ENCODE measurements at regions not wholly inside any gene's neighbourhood (a gene's known extent, or its start where the extent isn't known, plus 50 kb on each side); places are given as distances from the start of the nearest gene placed in this dataset.

- no peak overlapping the region for H3K4me2 ChIP-seq (ENCODE audit: insufficient read depth, low read length)
- no peak overlapping the region for H2AFZ ChIP-seq (ENCODE audit: low read depth, low read length)
- POLR2A ChIA-PET = no interaction called here
- H3K9ac ChIP-seq (ENCODE audit: insufficient read depth in 1 of 2, low read depth in 2 of 2, low read length in 2 of 2) = no peak overlapping the region
- DNase-seq (ENCODE audit: extremely low read depth in 1 of 4, low spot score in 3 of 4) (no peak), FAIRE-seq (no peak), ATAC-seq (no peak)
- in situ Hi-C loops (cut with MboI) = no loop called here
- H3K27me3 ChIP-seq (ENCODE audit: control insufficient read depth in 2 of 2, insufficient read depth in 2 of 2, low read length in 2 of 2) = no peaks in the 10 kb centered on the region
- no peak overlapping the region for H3K27ac ChIP-seq (ENCODE audit: extremely low read depth, low read depth, low read length)
- no peaks in the 10 kb centered on the region for H3K9me1 ChIP-seq (ENCODE audit: control insufficient read depth, insufficient read depth, low read length)
- no peaks in the 10 kb centered on the region for H3K4me1 ChIP-seq (replicated peaks in 1 of 2; ENCODE audit: control insufficient read depth in 2 of 2, insufficient read depth in 2 of 2, low read length in 2 of 2)
- CTCF ChIA-PET (ENCODE audit: low intra/inter-chr PET ratio) = no interaction called here
- no peak overlapping the region for H3K4me3 ChIP-seq
- no peaks in the 10 kb centered on the region for H4K20me1 ChIP-seq (replicated peaks; ENCODE audit: control insufficient read depth, insufficient read depth, low read length)
- intact Hi-C loops (cut with micrococcal nuclease) = no loop called here
- H3K79me2 ChIP-seq (ENCODE audit: control insufficient read depth, insufficient read depth, low read length) = no peaks in the 10 kb centered on the region
- no TSS peak for BruUV-seq (replicated peaks)
- under 1% methylated on average over 13 of the region's 13 CpGs for WGBS (ENCODE audit: insufficient coverage, low coverage, missing lambda C conversion rate)
- H3K36me3 ChIP-seq (ENCODE audit: control insufficient read depth, insufficient read depth, low read length) = no peaks in the 10 kb centered on the region
- 0 out of 2 replicates have a peak, but pooled peaks cover 2% of the 10 kb centered on the region for H3K9me3 ChIP-seq (replicated peaks; ENCODE audit: control insufficient read depth, insufficient read depth, low read depth, low read length)
- TF ChIP-seq HNRNPLL (IDR thresholded peaks at IDR 0.05; ENCODE audit: low read depth, low read length, poor library complexity, severe bottlenecking) (no peak), RREB1 (CRISPR knock-in tag; IDR thresholded peaks at IDR 0.05) (no peak), ZNF592 (IDR thresholded peaks at IDR 0.05) (no peak), ZNF764 (CRISPR knock-in tag; IDR thresholded peaks at IDR 0.05; ENCODE audit: low read depth) (no peak), FOSL1 (tag; conservative IDR thresholded peaks at IDR 0.05) (no peak), FOXJ3 (CRISPR knock-in tag; IDR thresholded peaks at IDR 0.05) (no peak), RFX5 (IDR thresholded peaks at IDR 0.05; ENCODE audit: low read depth, low read length) (no peak), CBFB (CRISPR knock-in tag; IDR thresholded peaks at IDR 0.05) (no peak), FOXJ2 (tag; IDR thresholded peaks at IDR 0.05) (no peak), RNF2 (IDR thresholded peaks at IDR 0.05) (no peak), HEY1 (CRISPR knock-in tag; IDR thresholded peaks at IDR 0.05; ENCODE audit: borderline replicate concordance) (no peak), CREB3L1 (IDR thresholded peaks at IDR 0.05; ENCODE audit: borderline replicate concordance, low read depth) (no peak)
These were observed 929.8 kb upstream of the CNTNAP5 start for GRCh38 chr2:123095219-123095835.
